Activated naive CD4-positive, alpha-beta T cell treated with anti-CD3 and anti-CD28 coated beads, Interleukin-2, amount 10 ng/mL, durations not matched to agents 7 days and 5 days (primary cell): ENCODE measurements at regions not wholly inside any gene's neighbourhood (a gene's known extent, or its start where the extent isn't known, plus 50 kb on each side); places are given as distances from the start of the nearest gene placed in this dataset.

ENCODE experiments used
- CTCF ChIA-PET: fragments of 350-600 bp; sonication (Branson Sonifier 250); formaldehyde crosslinking; loops from one replicate; lab custom pipeline; 2021; ENCODE audit warnings: antibody characterized with exemption; lab: Charles Lee
- DNase-seq: peaks from one replicate; pipeline ENCODE4 v3.0.0-alpha.2; 2020
- H3K27ac Mint-ChIP-seq: one replicate; pipeline ENCODE4 v1.8.0; 2021; ENCODE audit warnings: mild to moderate bottlenecking, moderate library complexity, mixed read lengths
- H3K27me3 Mint-ChIP-seq: one replicate; pipeline ENCODE4 v1.8.0; 2021; ENCODE audit warnings: mild to moderate bottlenecking, mixed read lengths
- H3K36me3 Mint-ChIP-seq: one replicate; pipeline ENCODE4 v1.8.0; 2021; ENCODE audit warnings: mixed read lengths
- H3K4me1 Mint-ChIP-seq: one replicate; pipeline ENCODE4 v1.8.0; 2021; ENCODE audit warnings: mixed read lengths
- H3K4me3 Mint-ChIP-seq: one replicate; pipeline ENCODE4 v1.8.0; 2021; ENCODE audit warnings: mild to moderate bottlenecking, moderate library complexity, mixed read lengths
- H3K9me3 Mint-ChIP-seq: one replicate; pipeline ENCODE4 v1.8.0; 2021; ENCODE audit warnings: mixed read lengths

GRCh38 chr10:44049301-44050015 is 335.4 kb downstream of the CXCL12 start:
- peaks cover 44% of the 10 kb centered on the region for H3K27me3 Mint-ChIP-seq
- no peaks in the 10 kb centered on the region for H3K4me1 Mint-ChIP-seq
- no peak overlapping the region for H3K4me3 Mint-ChIP-seq
- CTCF ChIA-PET: no interaction called here
- no peak overlapping the region for H3K27ac Mint-ChIP-seq
- no peaks in the 10 kb centered on the region for H3K9me3 Mint-ChIP-seq
- no peaks in the 10 kb centered on the region for H3K36me3 Mint-ChIP-seq
- no peak for DNase-seq

GRCh38 chr10:44047361-44047760 is 337.5 kb downstream of the CXCL12 start:
- Mint-ChIP-seq H3K4me1 (no peaks in the 10 kb centered on the region), H3K27me3 (peaks cover 41% of the 10 kb centered on the region), H3K9me3 (no peaks in the 10 kb centered on the region), H3K36me3 (no peaks in the 10 kb centered on the region), H3K4me3 (no peak overlapping the region), H3K27ac (no peak overlapping the region)
- CTCF ChIA-PET: no interaction called here
- DNase-seq: no peak

GRCh38 chr10:44046605-44047004 is 338.3 kb downstream of the CXCL12 start:
- no peaks in the 10 kb centered on the region for H3K9me3 Mint-ChIP-seq
- DNase-seq: no peak
- no peaks in the 10 kb centered on the region for H3K36me3 Mint-ChIP-seq
- no peaks in the 10 kb centered on the region for H3K4me1 Mint-ChIP-seq
- H3K27ac Mint-ChIP-seq: no peak overlapping the region
- H3K27me3 Mint-ChIP-seq: peaks cover 38% of the 10 kb centered on the region
- H3K4me3 Mint-ChIP-seq: no peak overlapping the region
- CTCF ChIA-PET: interaction anchor here (0.7 to 1.2 kb wide), 3 partner anchors 142 to 357 kb away, joined by 3 to 4 read pairs (median 3); no protein-coding TSS in a partner anchor

GRCh38 chr10:44045020-44045419 is 339.9 kb downstream of the CXCL12 start:
- Mint-ChIP-seq H3K27me3 (peaks cover 42% of the 10 kb centered on the region), H3K36me3 (no peaks in the 10 kb centered on the region), H3K4me1 (no peaks in the 10 kb centered on the region), H3K27ac (no peak overlapping the region), H3K9me3 (no peaks in the 10 kb centered on the region), H3K4me3 (no peak overlapping the region)
- CTCF ChIA-PET: interaction anchor here (1.0 kb wide), 1 partner anchor 355 kb away, joined by 5 read pairs; no protein-coding TSS in a partner anchor
- DNase-seq: no peak

GRCh38 chr10:44044549-44044948 is 340.3 kb downstream of the CXCL12 start:
- CTCF ChIA-PET: interaction anchor here (1.0 kb wide), 1 partner anchor 355 kb away, joined by 5 read pairs; no protein-coding TSS in a partner anchor
- no peak for DNase-seq
- Mint-ChIP-seq H3K4me3 (no peak overlapping the region), H3K36me3 (no peaks in the 10 kb centered on the region), H3K27me3 (peaks cover 40% of the 10 kb centered on the region), H3K4me1 (no peaks in the 10 kb centered on the region), H3K27ac (no peak overlapping the region), H3K9me3 (no peaks in the 10 kb centered on the region)

GRCh38 chr10:44043646-44044375 is 341.1 kb downstream of the CXCL12 start:
- DNase-seq: no peak
- CTCF ChIA-PET: no interaction called here
- Mint-ChIP-seq H3K4me3 (no peak overlapping the region), H3K27me3 (peaks cover 39% of the 10 kb centered on the region), H3K9me3 (no peaks in the 10 kb centered on the region), H3K36me3 (no peaks in the 10 kb centered on the region), H3K27ac (no peak overlapping the region), H3K4me1 (no peaks in the 10 kb centered on the region)

- H3K4me3 Mint-ChIP-seq: no peak overlapping the region
- no peaks in the 10 kb centered on the region for H3K4me1 Mint-ChIP-seq
- H3K36me3 Mint-ChIP-seq: no peaks in the 10 kb centered on the region
- H3K27ac Mint-ChIP-seq: no peak overlapping the region
- CTCF ChIA-PET: no interaction called here
- no peak for DNase-seq
- no peaks in the 10 kb centered on the region for H3K9me3 Mint-ChIP-seq
- peaks cover 37% of the 10 kb centered on the region for H3K27me3 Mint-ChIP-seq
Observed at GRCh38 chr10:44042926-44043602, 341.8 kb downstream of the CXCL12 start.

- no peak overlapping the region for H3K4me3 Mint-ChIP-seq
- no peaks in the 10 kb centered on the region for H3K4me1 Mint-ChIP-seq
- no peaks in the 10 kb centered on the region for H3K36me3 Mint-ChIP-seq
- no peak for DNase-seq
- no peak overlapping the region for H3K27ac Mint-ChIP-seq
- H3K27me3 Mint-ChIP-seq: peaks cover 29% of the 10 kb centered on the region
- CTCF ChIA-PET: no interaction called here
- H3K9me3 Mint-ChIP-seq: no peaks in the 10 kb centered on the region
Observed at GRCh38 chr10:44042075-44042770, 342.7 kb downstream of the CXCL12 start.

GRCh38 chr10:44039599-44039998 is 345.3 kb downstream of the CXCL12 start:
- no peak overlapping the region for H3K27ac Mint-ChIP-seq
- H3K27me3 Mint-ChIP-seq: peaks cover 16% of the 10 kb centered on the region
- H3K9me3 Mint-ChIP-seq: no peaks in the 10 kb centered on the region
- DNase-seq: no peak
- H3K4me3 Mint-ChIP-seq: no peak overlapping the region
- no peaks in the 10 kb centered on the region for H3K4me1 Mint-ChIP-seq
- H3K36me3 Mint-ChIP-seq: no peaks in the 10 kb centered on the region
- CTCF ChIA-PET: no interaction called here

- no peak for DNase-seq
- Mint-ChIP-seq H3K36me3 (no peaks in the 10 kb centered on the region), H3K4me1 (no peaks in the 10 kb centered on the region), H3K9me3 (no peaks in the 10 kb centered on the region), H3K4me3 (no peak overlapping the region), H3K27ac (no peak overlapping the region), H3K27me3 (peaks cover 14% of the 10 kb centered on the region)
- CTCF ChIA-PET: no interaction called here
Observed at GRCh38 chr10:44036425-44036824, 348.5 kb downstream of the CXCL12 start.

- DNase-seq: no peak
- Mint-ChIP-seq H3K4me3 (no peak overlapping the region), H3K27me3 (peaks cover 14% of the 10 kb centered on the region), H3K27ac (no peak overlapping the region), H3K36me3 (no peaks in the 10 kb centered on the region), H3K9me3 (no peaks in the 10 kb centered on the region), H3K4me1 (no peaks in the 10 kb centered on the region)
- CTCF ChIA-PET: no interaction called here
Observed at GRCh38 chr10:44035474-44036197, 349.3 kb downstream of the CXCL12 start.

- CTCF ChIA-PET: no interaction called here
- Mint-ChIP-seq H3K27ac (no peak overlapping the region), H3K4me1 (peaks cover 2% of the 10 kb centered on the region), H3K4me3 (no peak overlapping the region), H3K36me3 (no peaks in the 10 kb centered on the region), H3K27me3 (peaks cover 14% of the 10 kb centered on the region), H3K9me3 (no peaks in the 10 kb centered on the region)
- no peak for DNase-seq
Observed at GRCh38 chr10:44034946-44035345, 350.0 kb downstream of the CXCL12 start.

GRCh38 chr10:44033008-44033407 is 351.9 kb downstream of the CXCL12 start:
- no peak overlapping the region for H3K4me3 Mint-ChIP-seq
- CTCF ChIA-PET: no interaction called here
- H3K27ac Mint-ChIP-seq: no peak overlapping the region
- no peak for DNase-seq
- H3K27me3 Mint-ChIP-seq: peaks cover 20% of the 10 kb centered on the region
- peaks cover 2% of the 10 kb centered on the region for H3K4me1 Mint-ChIP-seq
- H3K9me3 Mint-ChIP-seq: no peaks in the 10 kb centered on the region
- no peaks in the 10 kb centered on the region for H3K36me3 Mint-ChIP-seq
